Mucosa of rectum (tissue), 2 donors: ENCODE measurements at regions not wholly inside any gene's neighbourhood (a gene's known extent, or its start where the extent isn't known, plus 50 kb on each side); places are given as distances from the start of the nearest gene placed in this dataset.
"Not testable (repeated sequence)": the region's sequence is repeated elsewhere in the genome, so short reads cannot be mapped to it uniquely, and the experiment has no call there.

Experiments
- H3K27ac ChIP-seq, 2 donors: one replicate each; pipeline ENCODE4 v1.7.0; 2013; ENCODE audit warnings: inconsistent platforms in 2 of 2, low read depth in 2 of 2, low read length in 2 of 2
- H3K27me3 ChIP-seq, 2 donors: one replicate each; pipeline ENCODE4 v1.7.0; 2013; ENCODE audit warnings: low read length in 2 of 2; ENCODE audit not compliant: control insufficient read depth in 2 of 2, insufficient read depth in 2 of 2
- H3K36me3 ChIP-seq, 2 donors: one replicate each; pipeline ENCODE4 v1.7.0; 2013; ENCODE audit warnings: low read length in 2 of 2; ENCODE audit not compliant: control insufficient read depth in 2 of 2, insufficient read depth in 2 of 2
- H3K4me1 ChIP-seq, 2 donors: one replicate each; pipeline ENCODE4 v1.7.0; 2013; ENCODE audit warnings: low read length in 2 of 2, mild to moderate bottlenecking in 1 of 2; ENCODE audit not compliant: control insufficient read depth in 2 of 2, insufficient read depth in 2 of 2
- H3K4me3 ChIP-seq, 2 donors: one replicate each; pipeline ENCODE4 v1.7.0; 2013; ENCODE audit warnings: low read length in 2 of 2
- H3K9ac ChIP-seq, 2 donors: one replicate each; pipeline ENCODE4 v1.7.0; 2013; ENCODE audit warnings: low read length in 2 of 2, low read depth in 1 of 2, mild to moderate bottlenecking in 1 of 2
- H3K9me3 ChIP-seq, 2 donors: one replicate each; pipeline ENCODE4 v1.7.0; 2013; ENCODE audit warnings: low read length in 2 of 2; ENCODE audit not compliant: control insufficient read depth in 2 of 2
- donor health status: healthy.
- donor health status: Normal muscosa, but diverticular disease.

DNA sequence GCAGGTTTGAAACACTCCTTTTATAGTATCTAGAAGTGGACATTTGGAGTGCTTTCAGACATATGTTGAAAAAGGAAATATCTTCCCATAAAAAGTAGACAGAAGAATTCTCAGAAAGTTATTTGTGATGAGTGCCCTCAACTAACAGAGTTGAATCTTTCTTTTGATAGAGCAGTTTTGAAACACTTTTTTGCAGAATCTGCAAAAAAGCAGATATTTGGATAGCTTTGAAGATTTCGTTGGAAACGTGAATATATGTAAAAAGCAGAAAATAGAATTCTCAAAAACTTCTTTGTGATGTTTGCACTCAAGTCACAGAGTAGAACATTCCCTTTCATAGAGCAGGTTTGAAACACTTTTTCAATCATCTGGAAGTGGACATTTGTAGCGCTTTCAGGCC, 676.4 kb upstream of the ZNF337 start:
- H3K27me3 ChIP-seq, H3K9me3 ChIP-seq, H3K4me1 ChIP-seq, H3K9ac ChIP-seq, H3K27ac ChIP-seq, H3K4me3 ChIP-seq, H3K36me3 ChIP-seq: not testable (repeated sequence)

DNA sequence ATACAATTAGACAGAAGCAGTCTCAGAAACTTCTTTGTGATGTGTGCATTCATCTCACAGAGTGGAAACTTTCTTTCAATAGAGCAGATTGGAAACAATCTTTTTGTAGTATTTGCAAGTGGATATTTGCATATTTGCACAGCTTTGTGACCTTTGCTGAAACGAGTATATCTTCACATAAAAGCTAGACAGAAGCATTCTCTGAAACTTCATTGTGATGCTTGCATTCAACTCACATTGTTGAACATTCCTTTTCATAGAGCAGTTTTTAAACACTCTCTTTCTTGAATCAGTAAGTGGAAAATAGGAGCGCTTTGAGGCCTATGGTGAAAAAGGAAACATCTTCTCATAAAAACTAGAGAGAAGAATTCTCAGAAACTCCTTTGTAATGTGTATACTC, 657.9 kb upstream of the ZNF337 start:
- H3K9ac ChIP-seq: no peak overlapping the region
- H3K27ac ChIP-seq: no peak overlapping the region
- H3K4me1 ChIP-seq: no peaks in the 10 kb centered on the region
- peaks cover 0 to 3% of the 10 kb centered on the region in 2 donors for H3K9me3 ChIP-seq
- no peaks in the 10 kb centered on the region for H3K36me3 ChIP-seq
- H3K27me3 ChIP-seq: no peaks in the 10 kb centered on the region
- no peak overlapping the region for H3K4me3 ChIP-seq

DNA sequence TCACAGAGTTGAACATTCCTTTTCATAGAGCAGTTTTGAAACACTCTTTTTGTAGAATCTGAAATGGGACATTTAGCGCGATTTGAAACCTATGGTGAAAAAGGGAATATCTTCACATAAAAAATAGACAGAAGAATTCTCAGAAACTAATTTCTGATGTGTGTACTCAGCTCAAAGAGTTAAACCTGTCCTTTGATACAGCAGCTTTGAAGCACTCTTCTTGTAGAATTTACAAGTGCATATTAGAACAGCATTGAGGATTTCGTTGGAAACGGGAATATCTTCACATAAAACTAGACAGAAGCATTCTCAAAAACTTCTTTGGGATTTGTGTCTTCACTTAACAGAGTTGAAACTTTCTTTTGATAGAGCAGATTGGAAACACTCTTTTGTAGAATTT, 650.7 kb upstream of the ZNF337 start:
- no peaks in the 10 kb centered on the region for H3K9me3 ChIP-seq

DNA sequence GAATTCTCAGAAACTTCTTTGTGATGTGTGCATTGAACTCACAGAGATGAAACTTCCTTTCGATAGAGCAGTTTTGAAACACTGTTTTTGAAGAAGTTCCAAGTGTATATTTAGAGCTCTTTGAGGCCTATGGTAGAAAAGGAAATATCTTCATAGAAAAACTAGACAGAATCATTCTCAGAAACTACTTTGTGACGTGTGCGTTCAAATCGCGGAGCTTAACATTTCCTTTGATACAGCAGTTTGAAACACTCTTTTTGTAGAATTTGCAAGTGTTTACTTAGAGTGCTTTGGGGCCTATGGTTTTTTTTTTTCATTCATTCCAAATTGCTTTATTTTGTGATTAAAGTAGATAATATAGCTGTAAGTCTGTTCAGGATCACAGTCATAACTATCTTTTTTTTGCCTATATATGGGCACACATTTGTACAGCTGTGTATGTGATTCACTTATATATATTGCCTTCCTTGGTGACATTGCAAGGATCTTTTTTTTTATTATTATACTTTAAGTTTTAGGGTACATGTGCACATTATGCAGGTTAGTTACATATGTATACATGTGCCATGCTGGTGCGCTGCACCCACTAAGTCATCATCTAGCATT, 643.9 kb upstream of the ZNF337 start:
- H3K9me3 ChIP-seq, H3K4me1 ChIP-seq: not testable (repeated sequence)

More for the DNA sequence above, 650.7 kb upstream of the ZNF337 start:
- no peak overlapping the region for H3K27ac ChIP-seq
- H3K4me3 ChIP-seq: no peak overlapping the region
- H3K27me3 ChIP-seq: no peaks in the 10 kb centered on the region
- H3K36me3 ChIP-seq: no peaks in the 10 kb centered on the region
- no peak overlapping the region for H3K9ac ChIP-seq
- no peaks in the 10 kb centered on the region for H3K4me1 ChIP-seq

DNA sequence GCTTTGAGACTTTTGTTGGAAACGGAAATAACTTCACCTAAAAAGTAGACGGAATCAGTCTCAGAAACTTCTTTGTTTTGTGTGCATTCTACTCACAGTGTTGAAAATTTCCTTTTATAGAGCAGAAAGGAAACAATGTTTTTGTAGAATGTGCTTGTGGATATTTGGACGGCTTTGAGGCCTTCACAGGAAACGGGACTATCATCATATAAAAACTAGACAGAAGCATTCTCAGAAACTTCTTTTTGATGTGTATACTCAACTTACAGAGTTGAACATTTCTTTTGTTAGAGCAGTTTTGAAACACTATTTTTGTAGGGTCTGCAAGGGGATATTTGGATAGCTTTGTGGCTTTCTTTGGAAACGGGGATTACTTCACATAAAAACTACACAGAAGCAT, 627.5 kb upstream of the ZNF337 start:
- no peaks in the 10 kb centered on the region for H3K9me3 ChIP-seq
- H3K27ac ChIP-seq: no peak overlapping the region
- H3K27me3 ChIP-seq: no peaks in the 10 kb centered on the region
- H3K36me3 ChIP-seq: no peaks in the 10 kb centered on the region
- no peak overlapping the region for H3K4me3 ChIP-seq
- no peak overlapping the region for H3K9ac ChIP-seq
- no peaks in the 10 kb centered on the region for H3K4me1 ChIP-seq

More for the DNA sequence above, 643.9 kb upstream of the ZNF337 start:
- H3K27ac ChIP-seq, H3K9ac ChIP-seq, H3K4me3 ChIP-seq, H3K27me3 ChIP-seq, H3K36me3 ChIP-seq: not testable (repeated sequence)

DNA sequence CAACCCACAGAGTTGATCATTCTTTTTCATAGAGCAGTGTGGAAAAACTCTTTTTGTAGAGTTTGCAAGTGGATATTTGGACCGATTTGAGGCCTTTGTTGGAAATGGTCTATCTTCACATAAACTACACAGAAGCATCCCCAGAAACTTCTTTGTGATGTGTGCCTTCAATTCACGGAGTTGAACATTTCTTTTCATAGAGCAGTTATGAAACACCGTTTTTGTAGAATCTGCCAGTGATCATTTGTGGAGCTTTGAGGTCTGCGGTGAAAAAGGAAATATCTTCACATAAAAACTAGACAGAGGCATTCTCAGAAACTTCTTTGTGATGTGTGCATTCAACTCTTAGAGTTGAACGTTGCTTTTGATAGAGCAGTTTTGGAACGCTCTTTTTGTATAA, 618.4 kb upstream of the ZNF337 start:
- Histone ChIP-seq H3K4me3 (no peak overlapping the region), H3K9ac (no peak overlapping the region), H3K27me3 (no peaks in the 10 kb centered on the region), H3K9me3 (no peaks in the 10 kb centered on the region), H3K4me1 (no peaks in the 10 kb centered on the region), H3K36me3 (no peaks in the 10 kb centered on the region), H3K27ac (no peak overlapping the region)

DNA sequence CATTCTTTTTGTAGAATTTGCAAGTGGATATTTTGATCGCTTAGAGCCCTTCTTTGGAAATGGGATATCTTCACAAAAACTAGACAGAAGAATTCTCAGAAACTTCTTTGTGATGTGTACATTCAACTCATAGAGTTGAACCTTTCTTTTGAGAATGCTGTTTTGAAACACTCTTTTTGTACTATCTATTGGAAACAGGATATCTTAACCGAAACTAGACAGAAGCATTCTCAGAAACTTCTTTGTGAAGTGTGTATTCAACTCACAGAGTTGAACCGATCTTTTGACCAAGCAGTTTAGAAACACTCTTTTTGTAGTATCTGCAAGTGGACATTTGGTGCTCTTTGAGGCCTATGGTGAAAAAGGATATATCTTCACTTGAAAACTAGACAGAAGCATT, 613.1 kb upstream of the ZNF337 start:
- not testable (repeated sequence) for H3K4me3 ChIP-seq, H3K4me1 ChIP-seq, H3K9ac ChIP-seq, H3K36me3 ChIP-seq, H3K9me3 ChIP-seq, H3K27ac ChIP-seq, H3K27me3 ChIP-seq

DNA sequence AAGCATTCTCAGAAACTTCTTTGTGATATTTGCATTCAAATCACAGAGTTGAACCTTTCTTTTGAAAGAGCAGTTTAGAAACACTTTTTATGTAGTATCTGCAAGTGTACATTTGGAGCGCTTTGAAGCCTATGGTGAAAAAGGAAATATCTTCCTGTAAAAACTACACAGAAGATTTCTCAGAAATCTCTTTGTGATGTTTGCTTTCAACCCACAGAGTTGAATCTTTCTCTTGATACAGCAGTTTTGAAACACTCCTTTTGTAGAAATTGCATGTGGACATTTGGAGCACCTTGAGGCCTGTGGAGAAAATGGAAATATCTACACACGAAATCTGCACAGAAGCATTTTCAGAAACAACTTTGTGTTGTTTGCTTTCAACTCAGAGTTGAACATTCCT, 612.3 kb upstream of the ZNF337 start:
- Histone ChIP-seq H3K27ac (no peak overlapping the region), H3K27me3 (no peaks in the 10 kb centered on the region)

DNA sequence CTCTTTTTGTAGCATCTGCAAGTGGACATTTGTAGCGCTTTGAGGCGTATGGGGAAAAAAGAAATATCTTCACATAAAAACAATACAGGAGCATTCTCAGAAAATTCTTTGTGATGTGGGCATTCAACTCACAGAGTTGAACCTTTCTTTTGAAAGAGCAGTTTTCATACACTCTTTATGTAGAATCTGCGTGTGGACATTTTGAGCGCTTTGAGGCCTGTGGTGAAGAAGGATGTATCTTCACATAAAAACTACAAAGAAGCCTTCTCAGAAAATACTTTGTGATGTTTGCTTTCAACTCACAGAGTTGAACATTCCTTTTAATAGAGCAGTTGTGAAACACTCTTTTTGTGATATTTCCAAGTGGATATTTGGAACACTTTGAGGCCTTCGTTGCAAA, 598.4 kb upstream of the ZNF337 start:
- Histone ChIP-seq H3K9ac (no peak overlapping the region), H3K4me3 (no peak overlapping the region), H3K4me1 (no peaks in the 10 kb centered on the region), H3K36me3 (no peaks in the 10 kb centered on the region), H3K27ac (no peak overlapping the region), H3K9me3 (peaks cover 0 to 1% of the 10 kb centered on the region in 2 donors), H3K27me3 (no peaks in the 10 kb centered on the region)

More for the DNA sequence above, 612.3 kb upstream of the ZNF337 start:
- H3K9ac ChIP-seq: no peak overlapping the region
- H3K4me3 ChIP-seq: no peak overlapping the region
- H3K9me3 ChIP-seq: no peaks in the 10 kb centered on the region
- no peaks in the 10 kb centered on the region for H3K4me1 ChIP-seq
- no peaks in the 10 kb centered on the region for H3K36me3 ChIP-seq

DNA sequence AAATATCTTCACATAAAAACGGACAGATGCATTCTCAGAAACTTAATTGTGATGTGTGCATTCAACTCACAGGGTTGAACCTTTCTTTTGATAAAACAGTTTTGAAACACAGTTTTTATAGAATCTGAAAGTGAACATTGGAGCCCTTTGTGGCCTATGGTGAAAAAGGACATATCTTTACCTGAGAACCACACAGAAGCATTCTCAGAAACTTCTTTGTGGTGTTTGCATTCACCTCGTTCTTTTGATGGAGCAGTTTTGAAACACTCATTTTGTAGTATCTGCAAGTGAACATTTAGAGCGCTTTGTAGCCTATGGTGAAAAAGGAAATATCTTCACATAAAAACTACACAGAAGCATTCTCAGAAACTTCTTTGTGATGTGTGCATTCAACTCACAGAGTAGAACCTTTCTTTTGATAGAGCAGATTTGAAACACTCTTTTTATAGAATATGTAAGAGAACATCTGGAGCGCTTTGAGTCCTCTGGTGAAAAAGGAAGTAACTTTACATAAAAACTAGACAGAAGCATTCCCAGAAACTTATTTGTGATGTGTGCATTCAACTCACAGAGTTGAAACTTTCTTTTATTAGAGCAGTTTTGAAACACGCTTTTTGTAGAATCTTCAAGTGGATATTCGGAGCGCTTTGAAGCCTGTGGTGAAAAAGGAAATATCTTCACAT, 591.9 kb upstream of the ZNF337 start:
- not testable (repeated sequence) for H3K36me3 ChIP-seq, H3K4me3 ChIP-seq, H3K9ac ChIP-seq, H3K27me3 ChIP-seq, H3K9me3 ChIP-seq, H3K27ac ChIP-seq, H3K4me1 ChIP-seq
